ENCODE measurements at regions not wholly inside any gene's neighbourhood (a gene's known extent, or its start where the extent isn't known, plus 50 kb on each side); places are given as distances from the start of the nearest gene placed in this dataset.

- H3K27ac ChIP-seq: no peak overlapping the region
- no peak for TF ChIP-seq CTCF (conservative IDR thresholded peaks at IDR 0.05)
Measured at GRCh38 chr2:66682476-66682875, 247.6 kb downstream of the MEIS1 start.

- no peak overlapping the region for H3K27ac ChIP-seq
- no peak for TF ChIP-seq CTCF (conservative IDR thresholded peaks at IDR 0.05)
Measured at GRCh38 chr2:66683064-66683463, 248.1 kb downstream of the MEIS1 start.

GRCh38 chr2:66683599-66683998 is 248.7 kb downstream of the MEIS1 start:
- TF ChIP-seq CTCF (conservative IDR thresholded peaks at IDR 0.05): no peak
- no peak overlapping the region for H3K27ac ChIP-seq

GRCh38 chr2:66684289-66684688 is 249.4 kb downstream of the MEIS1 start:
- H3K27ac ChIP-seq: no peak overlapping the region
- no peak for TF ChIP-seq CTCF (conservative IDR thresholded peaks at IDR 0.05)

GRCh38 chr2:66686755-66687154 is 251.8 kb downstream of the MEIS1 start:
- TF ChIP-seq CTCF (conservative IDR thresholded peaks at IDR 0.05): no peak
- H3K27ac ChIP-seq: no peak overlapping the region

GRCh38 chr2:66688951-66689350 is 254.0 kb downstream of the MEIS1 start:
- TF ChIP-seq CTCF (conservative IDR thresholded peaks at IDR 0.05): no peak
- H3K27ac ChIP-seq: no peak overlapping the region

GRCh38 chr2:66689456-66690051 is 254.6 kb downstream of the MEIS1 start:
- TF ChIP-seq CTCF (conservative IDR thresholded peaks at IDR 0.05): no peak

More at GRCh38 chr2:66689456-66690051, 254.6 kb downstream of the MEIS1 start:
- no peak overlapping the region for H3K27ac ChIP-seq

Measured in VCaP (cell line).